ENCODE measurements at regions not wholly inside any gene's neighbourhood (a gene's known extent, or its start where the extent isn't known, plus 50 kb on each side); places are given as distances from the start of the nearest gene placed in this dataset.

DNA sequence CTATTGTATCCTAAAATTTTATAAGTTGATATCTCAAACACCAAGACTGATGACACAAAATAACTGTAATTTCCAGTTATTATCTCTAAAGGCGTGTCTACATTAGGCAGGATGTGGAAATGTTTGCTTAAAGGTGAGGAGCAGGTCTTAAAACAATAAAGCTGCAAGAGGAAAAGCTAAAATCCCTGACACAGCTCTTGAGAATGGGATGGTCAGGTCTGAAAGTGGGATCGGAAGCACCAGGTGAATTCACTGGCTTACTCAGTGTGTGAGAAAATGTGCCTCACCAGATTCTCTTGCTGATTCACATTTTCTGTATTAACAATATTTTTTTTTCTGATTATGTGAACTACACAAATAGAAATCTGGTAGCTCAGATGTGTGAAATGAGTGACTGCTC lies 421.9 kb upstream of the ADAMTS5 start:
- H3K9me3 ChIP-seq (ENCODE audit: control insufficient read depth, insufficient read depth, low read depth, low read length) = no peaks in the 10 kb centered on the region
- no peak for ATAC-seq
- CTCF ChIA-PET = no interaction called here
- DNase-seq (ENCODE audit: low read depth, low spot score) = no peak
- intact Hi-C loops (cut with micrococcal nuclease; ENCODE audit: unreplicated experiment) (no loop called here), in situ Hi-C loops (cut with HindIII; ENCODE audit: low pct_unique_long_range_greater_than_20kb, low sequenced_read_pairs) (no loop called here)
- H3K4me3 ChIP-seq (ENCODE audit: low read depth in 2 of 2, low read length in 2 of 2) = no peak overlapping the region
- TF ChIP-seq SIN3A (IDR thresholded peaks at IDR 0.05; ENCODE audit: borderline replicate concordance, insufficient read depth, low read depth, low read length) (no peak), POLR2AphosphoS5 (IDR thresholded peaks at IDR 0.05; ENCODE audit: low read depth, low read length) (no peak), TCF7L2 (IDR thresholded peaks at IDR 0.05; ENCODE audit: low read depth, low read length) (no peak)
- TF ChIP-seq, protein P1, sequence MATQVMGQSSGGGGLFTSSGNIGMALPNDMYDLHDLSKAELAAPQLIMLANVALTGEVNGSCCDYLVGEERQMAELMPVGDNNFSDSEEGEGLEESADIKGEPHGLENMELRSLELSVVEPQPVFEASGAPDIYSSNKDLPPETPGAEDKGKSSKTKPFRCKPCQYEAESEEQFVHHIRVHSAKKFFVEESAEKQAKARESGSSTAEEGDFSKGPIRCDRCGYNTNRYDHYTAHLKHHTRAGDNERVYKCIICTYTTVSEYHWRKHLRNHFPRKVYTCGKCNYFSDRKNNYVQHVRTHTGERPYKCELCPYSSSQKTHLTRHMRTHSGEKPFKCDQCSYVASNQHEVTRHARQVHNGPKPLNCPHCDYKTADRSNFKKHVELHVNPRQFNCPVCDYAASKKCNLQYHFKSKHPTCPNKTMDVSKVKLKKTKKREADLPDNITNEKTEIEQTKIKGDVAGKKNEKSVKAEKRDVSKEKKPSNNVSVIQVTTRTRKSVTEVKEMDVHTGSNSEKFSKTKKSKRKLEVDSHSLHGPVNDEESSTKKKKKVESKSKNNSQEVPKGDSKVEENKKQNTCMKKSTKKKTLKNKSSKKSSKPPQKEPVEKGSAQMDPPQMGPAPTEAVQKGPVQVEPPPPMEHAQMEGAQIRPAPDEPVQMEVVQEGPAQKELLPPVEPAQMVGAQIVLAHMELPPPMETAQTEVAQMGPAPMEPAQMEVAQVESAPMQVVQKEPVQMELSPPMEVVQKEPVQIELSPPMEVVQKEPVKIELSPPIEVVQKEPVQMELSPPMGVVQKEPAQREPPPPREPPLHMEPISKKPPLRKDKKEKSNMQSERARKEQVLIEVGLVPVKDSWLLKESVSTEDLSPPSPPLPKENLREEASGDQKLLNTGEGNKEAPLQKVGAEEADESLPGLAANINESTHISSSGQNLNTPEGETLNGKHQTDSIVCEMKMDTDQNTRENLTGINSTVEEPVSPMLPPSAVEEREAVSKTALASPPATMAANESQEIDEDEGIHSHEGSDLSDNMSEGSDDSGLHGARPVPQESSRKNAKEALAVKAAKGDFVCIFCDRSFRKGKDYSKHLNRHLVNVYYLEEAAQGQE (IDR thresholded peaks at IDR 0.05; ENCODE audit: insufficient read depth in 1 of 2, low read depth in 2 of 2, low read length in 1 of 2) = no peak
- TF ChIP-seq, protein P2, sequence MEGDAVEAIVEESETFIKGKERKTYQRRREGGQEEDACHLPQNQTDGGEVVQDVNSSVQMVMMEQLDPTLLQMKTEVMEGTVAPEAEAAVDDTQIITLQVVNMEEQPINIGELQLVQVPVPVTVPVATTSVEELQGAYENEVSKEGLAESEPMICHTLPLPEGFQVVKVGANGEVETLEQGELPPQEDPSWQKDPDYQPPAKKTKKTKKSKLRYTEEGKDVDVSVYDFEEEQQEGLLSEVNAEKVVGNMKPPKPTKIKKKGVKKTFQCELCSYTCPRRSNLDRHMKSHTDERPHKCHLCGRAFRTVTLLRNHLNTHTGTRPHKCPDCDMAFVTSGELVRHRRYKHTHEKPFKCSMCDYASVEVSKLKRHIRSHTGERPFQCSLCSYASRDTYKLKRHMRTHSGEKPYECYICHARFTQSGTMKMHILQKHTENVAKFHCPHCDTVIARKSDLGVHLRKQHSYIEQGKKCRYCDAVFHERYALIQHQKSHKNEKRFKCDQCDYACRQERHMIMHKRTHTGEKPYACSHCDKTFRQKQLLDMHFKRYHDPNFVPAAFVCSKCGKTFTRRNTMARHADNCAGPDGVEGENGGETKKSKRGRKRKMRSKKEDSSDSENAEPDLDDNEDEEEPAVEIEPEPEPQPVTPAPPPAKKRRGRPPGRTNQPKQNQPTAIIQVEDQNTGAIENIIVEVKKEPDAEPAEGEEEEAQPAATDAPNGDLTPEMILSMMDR (IDR thresholded peaks at IDR 0.05) = no peak
- no TSS peak for BruUV-seq (replicated peaks)
- POLR2A ChIA-PET = no interaction called here
- H3K4me1 ChIP-seq (ENCODE audit: control insufficient read depth, insufficient read depth, low read length) = no peaks in the 10 kb centered on the region
- H3K27me3 ChIP-seq (ENCODE audit: control insufficient read depth, insufficient read depth, low read length) = no peaks in the 10 kb centered on the region
- no peak overlapping the region for H3K27ac ChIP-seq (ENCODE audit: low read length)
- H3K36me3 ChIP-seq (ENCODE audit: control insufficient read depth, insufficient read depth, low read length) = no peaks in the 10 kb centered on the region

DNA sequence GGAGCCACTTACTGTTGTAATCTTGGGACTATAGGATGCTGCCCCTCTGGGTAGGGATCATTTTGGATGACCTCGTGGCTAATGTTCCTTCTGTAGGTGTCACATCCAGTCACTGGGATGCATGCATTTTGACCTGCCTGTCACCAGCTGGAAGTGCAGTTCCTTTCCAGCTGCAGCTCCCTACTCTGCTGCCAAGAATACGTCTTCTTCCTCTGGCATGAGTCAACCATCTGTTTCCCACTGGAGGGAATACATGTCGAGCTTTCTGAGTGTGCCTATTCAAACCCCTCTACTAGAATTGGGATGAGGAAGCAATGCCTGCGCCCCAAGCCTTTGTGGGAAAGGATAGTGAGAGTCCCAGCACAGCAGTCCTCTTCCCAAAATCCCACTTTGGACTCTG lies 415.5 kb upstream of the ADAMTS5 start:
- no peak overlapping the region for H3K4me3 ChIP-seq (ENCODE audit: low read depth in 2 of 2, low read length in 2 of 2)
- CTCF ChIA-PET = no interaction called here

More for the DNA sequence above, 415.5 kb upstream of the ADAMTS5 start:
- H3K4me1 ChIP-seq (ENCODE audit: control insufficient read depth, insufficient read depth, low read length) = no peaks in the 10 kb centered on the region
- TF ChIP-seq, protein P1 (IDR thresholded peaks at IDR 0.05; ENCODE audit: insufficient read depth in 1 of 2, low read depth in 2 of 2, low read length in 1 of 2) = no peak
- no peak for TF ChIP-seq POLR2AphosphoS5 (IDR thresholded peaks at IDR 0.05; ENCODE audit: low read depth, low read length)
- no peak for TF ChIP-seq SIN3A (IDR thresholded peaks at IDR 0.05; ENCODE audit: borderline replicate concordance, insufficient read depth, low read depth, low read length)
- TF ChIP-seq, protein P2 (IDR thresholded peaks at IDR 0.05) = no peak
- no peaks in the 10 kb centered on the region for H3K9me3 ChIP-seq (ENCODE audit: control insufficient read depth, insufficient read depth, low read depth, low read length)
- H3K36me3 ChIP-seq (ENCODE audit: control insufficient read depth, insufficient read depth, low read length) = no peaks in the 10 kb centered on the region
- no peak for ATAC-seq
- H3K27me3 ChIP-seq (ENCODE audit: control insufficient read depth, insufficient read depth, low read length) = no peaks in the 10 kb centered on the region
- H3K27ac ChIP-seq (ENCODE audit: low read length) = no peak overlapping the region
- no peak for DNase-seq (ENCODE audit: low read depth, low spot score)
- POLR2A ChIA-PET = no interaction called here
- in situ Hi-C loops (cut with HindIII; ENCODE audit: low pct_unique_long_range_greater_than_20kb, low sequenced_read_pairs) (no loop called here), intact Hi-C loops (cut with micrococcal nuclease; ENCODE audit: unreplicated experiment) (no loop called here)
- no TSS peak for BruUV-seq (replicated peaks)
